PC-9 (cell line): ENCODE measurements at regions not wholly inside any gene's neighbourhood (a gene's known extent, or its start where the extent isn't known, plus 50 kb on each side); places are given as distances from the start of the nearest gene placed in this dataset.

Experiments
- BruUV-seq: library from RNA; stranded (reverse); fragments of 400-500 nt; replicated peaks from 2 replicates; lab custom pipeline; 2021; lab: Mats Ljungman, UMichigan
- CTCF ChIA-PET: fragments of 300-600 bp; sonication (Branson Sonifier 250); formaldehyde crosslinking; loops from one replicate; lab custom pipeline; 2022; ENCODE audit warnings: antibody characterized with exemption; lab: Charles Lee
- POLR2A ChIA-PET: fragments of 300-600 bp; sonication (Branson Sonifier 250); formaldehyde crosslinking; loops from one replicate; lab custom pipeline; 2022; ENCODE audit warnings: antibody characterized with exemption; ENCODE audit not compliant: unreplicated experiment; lab: Charles Lee
- DNase-seq, 2 experiments: peaks; one replicate each; pipeline versions ENCODE4 v3.0.0 to v3.0.0-alpha.2; 2015 to 2022; ENCODE audit warnings: mixed read lengths in 1 of 2
- H2AFZ ChIP-seq: fragments of 200-600 bp; sonication (generic); 2 replicates; pipeline ENCODE4 v1.8.1; 2017; ENCODE audit warnings: antibody characterized with exemption
- H3F3A ChIP-seq: fragments of 200-600 bp; sonication (generic); 2 replicates; pipeline ENCODE4 v1.8.1; 2017; ENCODE audit warnings: antibody characterized with exemption, mild to moderate bottlenecking, low read depth; ENCODE audit not compliant: insufficient read depth
- H3K27ac ChIP-seq: fragments of 200-600 bp; sonication (generic); 2 replicates; pipeline ENCODE4 v1.6.1; 2016; ENCODE audit warnings: mixed run types
- H3K27me3 ChIP-seq: fragments of 200-600 bp; sonication (generic); 2 replicates; pipeline ENCODE4 v1.6.1; 2016; ENCODE audit warnings: low read depth, mixed run types; ENCODE audit not compliant: insufficient read depth
- H3K36me3 ChIP-seq: fragments of 200-600 bp; sonication (generic); 2 replicates; pipeline ENCODE4 v1.6.1; 2016; ENCODE audit warnings: low read depth, mixed run types
- H3K4me1 ChIP-seq: fragments of 200-600 bp; sonication (generic); replicated peaks from 2 replicates; pipeline ENCODE4 v1.6.1; 2016; ENCODE audit warnings: mixed run types; ENCODE audit not compliant: insufficient read depth
- H3K4me2 ChIP-seq: fragments of 200-600 bp; sonication (generic); 2 replicates; pipeline ENCODE4 v1.6.1; 2017; ENCODE audit warnings: mixed run types
- H3K4me3 ChIP-seq: fragments of 200-600 bp; sonication (generic); 2 replicates; pipeline ENCODE4 v1.6.1; 2016; ENCODE audit warnings: mixed run types
- H3K79me2 ChIP-seq: fragments of 200-600 bp; sonication (generic); 2 replicates; pipeline ENCODE4 v1.6.1; 2017; ENCODE audit warnings: low read depth, mixed run types
- H3K9me2 ChIP-seq: fragments of 200-600 bp; sonication (generic); 2 replicates; pipeline ENCODE4 v1.8.1; 2017; ENCODE audit warnings: mild to moderate bottlenecking; ENCODE audit not compliant: insufficient read depth
- H3K9me3 ChIP-seq: fragments of 200-600 bp; sonication (generic); 2 replicates; pipeline ENCODE4 v1.8.1; 2016; ENCODE audit warnings: low read depth; ENCODE audit not compliant: insufficient read depth
- H4K20me1 ChIP-seq: fragments of 200-600 bp; sonication (generic); 2 replicates; pipeline ENCODE4 v1.8.1; 2017; ENCODE audit not compliant: insufficient read depth
- CTCF ChIP-seq: fragments of 200-600 bp; sonication (generic); conservative IDR thresholded peaks from 2 replicates; pipeline ENCODE4 v1.6.1; 2017; ENCODE audit warnings: mixed run types, antibody characterized with exemption, mild to moderate bottlenecking, moderate library complexity
- EZH2 ChIP-seq: fragments of 200-600 bp; sonication (generic); IDR thresholded peaks from 2 replicates; pipeline ENCODE4 v1.8.0; 2017; ENCODE audit warnings: antibody characterized with exemption, low read depth
- intact Hi-C: fragments of 100-400 bp; cut with micrococcal nuclease; formaldehyde crosslinking; loops from one replicate; pipeline ENCODE4 v1.10.0; 2022; ENCODE audit not compliant: unreplicated experiment

GRCh38 chrX:9302381-9302780 is 162.5 kb upstream of the TBL1X start:
- H3F3A ChIP-seq = no peaks in the 10 kb centered on the region
- H3K9me2 ChIP-seq = no peaks in the 10 kb centered on the region
- no peak overlapping the region for H3K4me2 ChIP-seq
- H3K36me3 ChIP-seq = no peaks in the 10 kb centered on the region
- no peak for DNase-seq
- H3K27me3 ChIP-seq = no peaks in the 10 kb centered on the region
- no peaks in the 10 kb centered on the region for H3K79me2 ChIP-seq
- no peaks in the 10 kb centered on the region for H4K20me1 ChIP-seq
- no peak overlapping the region for H3K4me3 ChIP-seq
- H3K27ac ChIP-seq = no peak overlapping the region
- no peak overlapping the region for H2AFZ ChIP-seq
- intact Hi-C loops = no loop called here
- no TSS peak for BruUV-seq
- H3K4me1 ChIP-seq = no peaks in the 10 kb centered on the region
- no peaks in the 10 kb centered on the region for H3K9me3 ChIP-seq
- POLR2A ChIA-PET = no interaction called here
- CTCF ChIA-PET = no interaction called here
- no peak for TF ChIP-seq EZH2
- no peak for TF ChIP-seq CTCF

- BruUV-seq = no TSS peak
- TF ChIP-seq CTCF (no peak), EZH2 (no peak)
- no peaks in the 10 kb centered on the region for H3K9me2 ChIP-seq
- H3K4me2 ChIP-seq = no peak overlapping the region
- intact Hi-C loops = no loop called here
- H3K4me3 ChIP-seq = no peak overlapping the region
- no peaks in the 10 kb centered on the region for H3K36me3 ChIP-seq
- H3K9me3 ChIP-seq = no peaks in the 10 kb centered on the region
- H3F3A ChIP-seq = no peaks in the 10 kb centered on the region
- POLR2A ChIA-PET = no interaction called here
- no peaks in the 10 kb centered on the region for H3K79me2 ChIP-seq
- no peak overlapping the region for H2AFZ ChIP-seq
- no peak overlapping the region for H3K27ac ChIP-seq
- no peaks in the 10 kb centered on the region for H3K27me3 ChIP-seq
- CTCF ChIA-PET = no interaction called here
- H3K4me1 ChIP-seq = peaks cover 4% of the 10 kb centered on the region; the same call in 1 of the 2 replicates
- DNase-seq = no peak
- no peaks in the 10 kb centered on the region for H4K20me1 ChIP-seq
Measured at GRCh38 chrX:9308426-9308825, 156.4 kb upstream of the TBL1X start.

GRCh38 chrX:9310616-9311015 is 154.2 kb upstream of the TBL1X start:
- Histone ChIP-seq H3K9me3 (no peaks in the 10 kb centered on the region), H3K4me2 (no peak overlapping the region), H3K4me1 (peaks cover 4% of the 10 kb centered on the region; the same call in 1 of the 2 replicates), H2AFZ (no peak overlapping the region), H3K9me2 (no peaks in the 10 kb centered on the region), H3K27ac (no peak overlapping the region), H3K4me3 (no peak overlapping the region), H3K36me3 (no peaks in the 10 kb centered on the region), H3F3A (no peaks in the 10 kb centered on the region), H3K27me3 (no peaks in the 10 kb centered on the region), H3K79me2 (no peaks in the 10 kb centered on the region), H4K20me1 (no peaks in the 10 kb centered on the region)
- CTCF ChIA-PET = no interaction called here
- TF ChIP-seq CTCF (no peak), EZH2 (no peak)
- POLR2A ChIA-PET = no interaction called here
- no peak for DNase-seq
- intact Hi-C loops = no loop called here
- no TSS peak for BruUV-seq
